ENCODE measurements at regions not wholly inside any gene's neighbourhood (a gene's known extent, or its start where the extent isn't known, plus 50 kb on each side); places are given as distances from the start of the nearest gene placed in this dataset.

DNA sequence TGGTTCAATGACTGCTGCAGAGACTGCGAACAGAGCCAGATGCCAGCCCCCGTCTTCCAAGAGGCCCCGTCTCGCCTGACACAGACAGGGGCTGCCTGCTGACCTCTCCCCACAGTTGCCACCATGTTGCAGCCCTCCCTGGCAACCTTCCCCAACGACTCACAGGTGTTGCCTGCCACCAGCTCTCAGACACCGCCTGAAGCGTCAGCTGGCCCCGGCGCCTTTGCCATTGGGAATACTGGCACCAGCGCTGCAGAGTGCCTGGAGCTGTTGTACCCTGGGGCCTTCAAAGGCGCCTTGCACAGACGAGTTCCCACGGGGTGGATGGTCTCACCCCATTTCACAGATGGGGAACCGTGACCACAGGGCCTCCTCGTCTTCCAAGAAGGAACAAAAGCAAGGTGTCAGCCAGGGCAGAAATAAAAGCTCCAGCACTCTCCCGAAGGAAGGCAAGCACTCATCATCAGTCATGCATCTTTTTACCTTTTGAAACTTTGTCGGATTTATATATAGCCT lies 167.0 kb downstream of the ADSS2 start:
- H3K27ac ChIP-seq (ENCODE audit: low read depth in 1 of 2, low read length in 1 of 2) = no peak overlapping the region
- no peaks in the 10 kb centered on the region for H3K27me3 ChIP-seq (ENCODE audit: control insufficient read depth in 2 of 2, insufficient read depth in 1 of 2, low read length in 1 of 2)
- peaks cover 0 to 6% of the 10 kb centered on the region in 2 donors for H3K4me1 ChIP-seq (ENCODE audit: control insufficient read depth in 2 of 2, insufficient read depth in 2 of 2, low read length in 2 of 2)
- H3K36me3 ChIP-seq (ENCODE audit: control insufficient read depth in 2 of 2, insufficient read depth in 2 of 2, low read length in 1 of 2) = no peaks in the 10 kb centered on the region
- H3K4me3 ChIP-seq (ENCODE audit: low read length in 2 of 2) = no peak overlapping the region
- WGBS = 96% methylated on average over 17 of the region's 17 CpGs
- DNase-seq (ENCODE audit: low read depth in 6 of 9, low spot score in 9 of 9) = no peak
- peaks cover 0 to 3% of the 10 kb centered on the region in 2 donors for H3K9me3 ChIP-seq (ENCODE audit: control insufficient read depth in 2 of 2, insufficient read depth in 1 of 2, low read length in 1 of 2)

DNA sequence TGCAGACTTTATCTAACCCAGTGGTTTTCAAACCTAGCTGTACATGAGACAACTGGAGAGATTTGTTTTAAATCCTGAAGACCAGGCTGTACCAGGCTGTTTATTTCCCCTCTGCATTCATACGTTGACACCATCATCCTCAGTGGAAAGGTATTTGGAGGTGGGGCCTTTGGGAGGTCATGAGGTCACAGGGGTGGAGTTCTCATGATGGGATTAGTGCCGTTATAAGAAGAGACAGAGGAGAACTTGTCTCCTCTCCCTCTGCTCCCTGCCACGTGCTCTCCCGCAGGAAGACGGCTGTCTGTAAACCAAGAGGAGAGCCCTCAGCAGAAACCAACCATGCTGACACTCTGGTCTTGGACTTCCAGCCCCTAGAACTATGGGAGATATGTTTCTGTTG lies 165.4 kb downstream of the ADSS2 start:
- DNase-seq (ENCODE audit: low read depth in 6 of 9, low spot score in 9 of 9) = no peak
- Histone ChIP-seq H3K27me3 (ENCODE audit: control insufficient read depth in 2 of 2, insufficient read depth in 1 of 2, low read length in 1 of 2) (no peaks in the 10 kb centered on the region), H3K4me3 (ENCODE audit: low read length in 2 of 2) (no peak overlapping the region), H3K9me3 (ENCODE audit: control insufficient read depth in 2 of 2, insufficient read depth in 1 of 2, low read length in 1 of 2) (peaks cover 0 to 3% of the 10 kb centered on the region in 2 donors), H3K36me3 (ENCODE audit: control insufficient read depth in 2 of 2, insufficient read depth in 2 of 2, low read length in 1 of 2) (no peaks in the 10 kb centered on the region), H3K27ac (ENCODE audit: low read depth in 1 of 2, low read length in 1 of 2) (no peak overlapping the region), H3K4me1 (ENCODE audit: control insufficient read depth in 2 of 2, insufficient read depth in 2 of 2, low read length in 2 of 2) (peaks cover 13 to 23% of the 10 kb centered on the region in 2 donors)
- 95% methylated on average over 5 of the region's 5 CpGs for WGBS

DNA sequence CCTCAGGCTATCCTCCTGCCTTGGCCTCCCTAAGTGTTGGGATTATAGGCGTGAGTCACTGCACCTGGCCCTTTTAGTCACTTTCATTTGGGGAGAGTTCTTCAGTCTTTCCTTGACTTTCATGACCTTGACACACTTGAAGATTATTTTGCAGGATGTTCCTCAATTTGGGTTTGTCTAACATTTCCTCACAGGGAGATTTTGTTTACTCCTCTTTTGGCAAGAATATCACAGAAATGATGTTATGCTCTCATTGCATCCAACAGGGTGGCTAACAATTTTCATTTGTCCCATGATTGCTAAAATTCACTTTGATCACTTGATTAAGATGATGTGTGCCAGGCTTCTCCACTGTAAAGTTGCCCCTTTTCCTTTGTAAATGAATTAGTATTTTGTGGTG lies 164.0 kb downstream of the ADSS2 start:
- no peak for DNase-seq (ENCODE audit: low read depth in 6 of 9, low spot score in 9 of 9)
- no peak overlapping the region for H3K27ac ChIP-seq (ENCODE audit: low read depth in 1 of 2, low read length in 1 of 2)
- no peaks in the 10 kb centered on the region for H3K36me3 ChIP-seq (ENCODE audit: control insufficient read depth in 2 of 2, insufficient read depth in 2 of 2, low read length in 1 of 2)
- WGBS = 92% methylated on average over 1 of the region's 1 CpG
- H3K4me3 ChIP-seq (ENCODE audit: low read length in 2 of 2) = no peak overlapping the region
- peaks cover 24 to 37% of the 10 kb centered on the region in 2 donors for H3K4me1 ChIP-seq (ENCODE audit: control insufficient read depth in 2 of 2, insufficient read depth in 2 of 2, low read length in 2 of 2)
- H3K27me3 ChIP-seq (ENCODE audit: control insufficient read depth in 2 of 2, insufficient read depth in 1 of 2, low read length in 1 of 2) = no peaks in the 10 kb centered on the region
- H3K9me3 ChIP-seq (ENCODE audit: control insufficient read depth in 2 of 2, insufficient read depth in 1 of 2, low read length in 1 of 2) = peaks cover 0 to 3% of the 10 kb centered on the region in 2 donors

DNA sequence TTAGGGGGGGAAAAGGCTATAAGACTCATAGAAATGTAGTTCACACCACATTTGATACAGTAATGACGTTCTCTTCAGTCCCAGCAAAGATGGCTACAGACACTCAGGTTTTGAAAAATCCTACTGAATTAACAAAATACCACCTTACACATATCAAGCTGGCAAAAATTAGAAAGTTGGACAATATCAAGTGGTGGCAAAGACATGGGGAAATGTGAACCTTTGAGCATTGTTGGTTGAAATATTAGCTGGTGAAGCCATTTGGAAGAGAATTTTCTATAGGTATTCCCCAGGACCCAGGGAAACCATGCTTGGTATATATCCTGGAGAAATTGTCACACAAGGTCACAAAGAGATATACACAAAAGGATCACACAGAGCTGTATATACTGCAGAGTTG lies 163.0 kb downstream of the ADSS2 start:
- Histone ChIP-seq H3K4me1 (ENCODE audit: control insufficient read depth in 2 of 2, insufficient read depth in 2 of 2, low read length in 2 of 2) (peaks cover 29 to 44% of the 10 kb centered on the region in 2 donors), H3K4me3 (ENCODE audit: low read length in 2 of 2) (no peak overlapping the region), H3K9me3 (ENCODE audit: control insufficient read depth in 2 of 2, insufficient read depth in 1 of 2, low read length in 1 of 2) (peaks cover 0 to 3% of the 10 kb centered on the region in 2 donors), H3K27ac (ENCODE audit: low read depth in 1 of 2, low read length in 1 of 2) (no peak overlapping the region), H3K27me3 (ENCODE audit: control insufficient read depth in 2 of 2, insufficient read depth in 1 of 2, low read length in 1 of 2) (no peaks in the 10 kb centered on the region), H3K36me3 (ENCODE audit: control insufficient read depth in 2 of 2, insufficient read depth in 2 of 2, low read length in 1 of 2) (no peaks in the 10 kb centered on the region)
- 99% methylated on average over 1 of the region's 1 CpG for WGBS
- no peak for DNase-seq (ENCODE audit: low read depth in 6 of 9, low spot score in 9 of 9)

DNA sequence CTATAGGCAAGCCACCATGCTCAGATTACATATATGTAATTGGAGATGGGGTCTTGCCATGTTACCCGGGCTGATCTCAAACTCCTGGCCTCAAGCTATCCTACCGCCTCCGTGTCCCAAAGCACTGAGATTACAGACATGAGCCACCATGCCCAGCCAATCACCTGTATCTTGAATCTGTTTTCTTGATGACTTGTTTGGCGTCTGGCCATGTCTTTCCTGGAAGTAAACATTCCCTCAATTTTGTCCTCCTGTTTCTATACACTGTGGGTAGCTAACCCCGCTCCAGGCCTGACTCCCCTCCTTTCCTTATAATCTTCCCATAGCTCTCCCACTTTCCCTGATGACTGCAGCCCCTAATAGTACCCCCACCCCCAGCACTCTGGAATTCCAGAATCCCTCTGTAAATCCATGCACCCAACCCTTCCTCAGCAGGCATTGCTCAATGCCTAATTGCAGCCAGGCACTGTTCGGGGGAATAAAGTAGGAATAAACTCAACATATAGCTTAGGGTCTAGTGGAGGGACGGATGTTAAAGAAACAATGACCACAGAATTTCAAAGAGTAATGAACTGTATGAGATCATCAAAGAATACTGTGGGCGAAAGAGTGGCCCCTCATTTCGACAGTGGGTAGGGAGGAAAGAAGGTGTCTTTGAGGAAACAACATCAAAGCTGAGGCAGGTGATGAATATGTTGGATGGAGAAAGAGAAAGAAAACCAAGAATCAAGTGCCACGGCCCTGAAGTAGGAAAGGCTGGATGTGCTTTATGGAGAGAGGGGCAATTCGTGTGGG lies 161.5 kb downstream of the ADSS2 start:
- no peak overlapping the region for H3K4me3 ChIP-seq (ENCODE audit: low read length in 2 of 2)
- WGBS = 73% methylated on average over 11 of the region's 11 CpGs
- no peaks in the 10 kb centered on the region for H3K36me3 ChIP-seq (ENCODE audit: control insufficient read depth in 2 of 2, insufficient read depth in 2 of 2, low read length in 1 of 2)
- peak overlapping the region in 1 of 2 donors; percentile 92 for H3K27ac ChIP-seq (ENCODE audit: low read depth in 1 of 2, low read length in 1 of 2)
- no peaks in the 10 kb centered on the region for H3K27me3 ChIP-seq (ENCODE audit: control insufficient read depth in 2 of 2, insufficient read depth in 1 of 2, low read length in 1 of 2)
- peaks cover 0 to 3% of the 10 kb centered on the region in 2 donors for H3K9me3 ChIP-seq (ENCODE audit: control insufficient read depth in 2 of 2, insufficient read depth in 1 of 2, low read length in 1 of 2)
- peak in 1 of 9 donors; percentile 50 for DNase-seq (ENCODE audit: low read depth in 6 of 9, low spot score in 9 of 9)
- peaks cover 29 to 44% of the 10 kb centered on the region in 2 donors for H3K4me1 ChIP-seq (ENCODE audit: control insufficient read depth in 2 of 2, insufficient read depth in 2 of 2, low read length in 2 of 2)

DNA sequence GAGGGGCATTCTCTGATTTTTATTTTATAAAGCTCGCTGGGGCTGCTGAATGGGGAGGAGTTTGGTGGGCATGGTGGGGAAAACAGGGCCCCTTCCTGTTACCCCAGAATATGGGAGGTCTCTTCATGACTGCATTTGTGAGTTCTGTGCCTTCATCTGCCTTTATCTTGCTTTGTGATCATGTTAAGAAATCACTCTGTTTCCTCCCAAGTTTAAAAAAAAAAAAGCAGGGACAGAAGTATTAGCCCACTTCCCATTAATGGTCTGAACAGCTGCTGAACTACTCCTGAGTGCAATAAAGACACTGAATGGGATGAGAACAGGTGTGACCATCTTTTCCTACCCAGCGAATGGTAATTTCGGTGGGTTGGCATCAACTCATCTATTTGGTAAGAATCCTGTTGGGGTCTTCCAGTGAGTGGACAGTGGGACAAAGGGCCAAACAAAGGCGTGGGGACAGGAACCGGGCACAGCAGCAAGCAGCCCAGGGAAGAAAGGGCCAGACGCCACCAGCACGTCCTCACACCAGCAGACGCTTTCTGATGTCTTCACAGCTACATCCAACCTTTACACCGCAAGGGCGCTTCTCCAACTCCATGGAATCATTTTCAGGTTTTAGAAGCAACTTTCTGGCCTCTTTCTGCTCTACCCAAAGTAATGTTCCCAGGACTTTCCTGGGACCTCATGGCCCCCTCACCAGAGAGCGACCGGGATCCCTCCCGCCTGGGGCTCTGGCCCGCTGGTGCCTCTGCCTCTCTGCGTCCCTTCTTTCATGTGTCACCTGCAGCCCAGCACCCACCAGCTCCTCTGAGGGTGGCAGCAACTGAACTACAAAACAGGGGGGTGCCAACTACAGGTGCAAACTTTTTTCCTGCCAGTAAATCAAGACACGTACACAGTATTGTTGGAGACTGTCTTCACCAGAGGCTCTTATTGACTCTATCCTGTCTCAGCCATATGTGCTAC lies 160.2 kb downstream of the ADSS2 start:
- Histone ChIP-seq H3K9me3 (ENCODE audit: control insufficient read depth in 2 of 2, insufficient read depth in 1 of 2, low read length in 1 of 2) (peaks cover 0 to 3% of the 10 kb centered on the region in 2 donors), H3K27ac (ENCODE audit: low read depth in 1 of 2, low read length in 1 of 2) (peak overlapping the region; percentile 25 to 92), H3K27me3 (ENCODE audit: control insufficient read depth in 2 of 2, insufficient read depth in 1 of 2, low read length in 1 of 2) (no peaks in the 10 kb centered on the region), H3K4me1 (ENCODE audit: control insufficient read depth in 2 of 2, insufficient read depth in 2 of 2, low read length in 2 of 2) (peaks cover 29 to 51% of the 10 kb centered on the region in 2 donors), H3K36me3 (ENCODE audit: control insufficient read depth in 2 of 2, insufficient read depth in 2 of 2, low read length in 1 of 2) (no peaks in the 10 kb centered on the region), H3K4me3 (ENCODE audit: low read length in 2 of 2) (peak overlapping the region; percentile 8 to 23)
- WGBS = 37% methylated on average over 16 of the region's 16 CpGs
- DNase-seq (ENCODE audit: low read depth in 6 of 9, low spot score in 9 of 9) = peak in 8 of 9 donors; percentile 55 to 88 (median 68)

DNA sequence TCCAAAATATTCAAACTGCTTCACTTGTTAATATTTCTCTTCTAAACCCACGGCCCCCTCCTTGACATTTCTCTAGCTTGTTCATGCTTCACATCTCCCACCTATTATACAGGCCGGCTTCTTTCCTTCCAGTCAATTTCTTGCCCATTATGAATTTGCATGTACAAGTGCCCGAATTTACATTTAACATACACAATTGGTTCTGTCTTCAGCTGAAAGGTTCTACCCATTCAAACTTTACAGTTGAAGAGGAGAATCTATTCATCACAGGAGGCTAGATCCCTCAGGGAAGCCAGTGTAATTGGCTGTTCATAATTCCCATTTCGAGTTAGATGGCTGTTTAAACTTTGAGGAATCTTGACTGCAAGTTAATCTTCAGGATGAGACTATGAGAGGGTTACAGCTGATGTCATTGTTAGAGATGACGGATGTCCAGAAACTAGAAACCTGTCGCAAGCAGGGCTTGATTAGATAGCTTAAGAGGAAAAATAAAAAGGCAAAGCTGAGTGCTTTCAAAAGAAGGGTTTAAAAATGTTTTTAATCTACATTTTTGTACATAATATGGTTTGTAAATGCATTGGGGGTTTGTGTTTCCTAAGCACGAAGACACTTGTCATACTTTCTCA lies 157.0 kb downstream of the ADSS2 start:
- Histone ChIP-seq H3K27me3 (ENCODE audit: control insufficient read depth in 2 of 2, insufficient read depth in 1 of 2, low read length in 1 of 2) (no peaks in the 10 kb centered on the region), H3K4me1 (ENCODE audit: control insufficient read depth in 2 of 2, insufficient read depth in 2 of 2, low read length in 2 of 2) (peaks cover 32 to 76% of the 10 kb centered on the region in 2 donors), H3K36me3 (ENCODE audit: control insufficient read depth in 2 of 2, insufficient read depth in 2 of 2, low read length in 1 of 2) (no peaks in the 10 kb centered on the region), H3K9me3 (ENCODE audit: control insufficient read depth in 2 of 2, insufficient read depth in 1 of 2, low read length in 1 of 2) (peaks cover 0 to 5% of the 10 kb centered on the region in 2 donors), H3K4me3 (ENCODE audit: low read length in 2 of 2) (no peak overlapping the region), H3K27ac (ENCODE audit: low read depth in 1 of 2, low read length in 1 of 2) (no peak overlapping the region)
- DNase-seq (ENCODE audit: low read depth in 6 of 9, low spot score in 9 of 9) = no peak
- WGBS = 97% methylated on average over 7 of the region's 7 CpGs

DNA sequence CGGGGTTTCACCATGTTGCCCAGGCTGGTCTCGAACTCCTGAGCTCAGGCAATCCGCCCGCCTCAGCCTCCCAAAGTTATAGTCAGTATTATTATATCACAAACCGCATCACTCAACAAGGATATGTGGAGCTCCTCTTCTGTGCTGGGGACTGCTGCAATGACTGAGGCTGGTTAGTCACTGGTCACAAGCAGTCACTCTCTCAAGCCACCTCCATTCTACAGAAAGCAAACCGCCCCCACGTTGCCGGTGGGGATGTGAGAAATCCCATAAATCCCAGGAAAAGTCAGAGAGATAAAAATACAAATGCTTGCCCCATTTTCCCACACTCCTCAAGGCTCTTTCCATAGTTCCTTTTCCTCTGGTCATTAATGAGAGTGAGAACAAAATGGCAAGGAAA lies 155.7 kb downstream of the ADSS2 start:
- DNase-seq (ENCODE audit: low read depth in 6 of 9, low spot score in 9 of 9) = no peak
- peaks cover 22 to 63% of the 10 kb centered on the region in 2 donors for H3K4me1 ChIP-seq (ENCODE audit: control insufficient read depth in 2 of 2, insufficient read depth in 2 of 2, low read length in 2 of 2)
- no peak overlapping the region for H3K27ac ChIP-seq (ENCODE audit: low read depth in 1 of 2, low read length in 1 of 2)
- 94% methylated on average over 8 of the region's 8 CpGs for whole genome bisulfite sequencing
- no peaks in the 10 kb centered on the region for H3K27me3 ChIP-seq (ENCODE audit: control insufficient read depth in 2 of 2, insufficient read depth in 1 of 2, low read length in 1 of 2)
- H3K36me3 ChIP-seq (ENCODE audit: control insufficient read depth in 2 of 2, insufficient read depth in 2 of 2, low read length in 1 of 2) = no peaks in the 10 kb centered on the region
- no peak overlapping the region for H3K4me3 ChIP-seq (ENCODE audit: low read length in 2 of 2)
- peaks cover 0 to 5% of the 10 kb centered on the region in 2 donors for H3K9me3 ChIP-seq (ENCODE audit: control insufficient read depth in 2 of 2, insufficient read depth in 1 of 2, low read length in 1 of 2)
